ENCODE measurements at regions not wholly inside any gene's neighbourhood (a gene's known extent, or its start where the extent isn't known, plus 50 kb on each side); places are given as distances from the start of the nearest gene placed in this dataset.
"Not testable (repeated sequence)": the region's sequence is repeated elsewhere in the genome, so short reads cannot be mapped to it uniquely, and the experiment has no call there.

GRCh38 chr9:102941868-102942267 lies 53.3 kb upstream of the CYLC2 start:
- no peak for DNase-seq (ENCODE audit: low read depth, low spot score)

- no peak for DNase-seq (ENCODE audit: low read depth, low spot score)
Observed at GRCh38 chr9:102922526-102922925, 72.6 kb upstream of the CYLC2 start.

- no peak for DNase-seq (ENCODE audit: low read depth, low spot score)
Observed at GRCh38 chr9:102911185-102911584, 83.9 kb upstream of the CYLC2 start.

- not testable (repeated sequence) for DNase-seq (ENCODE audit: low read depth, low spot score)
Observed at GRCh38 chr9:102905795-102906194, 89.3 kb upstream of the CYLC2 start.

- DNase-seq (ENCODE audit: low read depth, low spot score) = no peak
Observed at GRCh38 chr9:102892025-102892424, 103.1 kb upstream of the CYLC2 start.

GRCh38 chr9:102888747-102889146 lies 106.4 kb upstream of the CYLC2 start:
- not testable (repeated sequence) for DNase-seq (ENCODE audit: low read depth, low spot score)

- no peak for DNase-seq (ENCODE audit: low read depth, low spot score)
Observed at GRCh38 chr9:102875687-102876086, 119.4 kb upstream of the CYLC2 start.

- no peak for DNase-seq (ENCODE audit: low read depth, low spot score)
Observed at GRCh38 chr9:102867488-102867887, 127.6 kb upstream of the CYLC2 start.

- no peak for DNase-seq (ENCODE audit: low read depth, low spot score)
Observed at GRCh38 chr9:102862478-102862877, 132.7 kb upstream of the CYLC2 start.

GRCh38 chr9:102855641-102856040 lies 139.5 kb upstream of the CYLC2 start:
- DNase-seq (ENCODE audit: low read depth, low spot score) = no peak

GRCh38 chr9:102845827-102846371 lies 149.2 kb upstream of the CYLC2 start:
- no peak for DNase-seq (ENCODE audit: low read depth, low spot score)

GRCh38 chr9:102844716-102845115 lies 150.4 kb upstream of the CYLC2 start:
- DNase-seq (ENCODE audit: low read depth, low spot score) = no peak

- DNase-seq (ENCODE audit: low read depth, low spot score) = no peak
Observed at GRCh38 chr9:102842423-102842822, 152.7 kb upstream of the CYLC2 start.

- no peak for DNase-seq (ENCODE audit: low read depth, low spot score)
Observed at GRCh38 chr9:102841376-102841775, 153.8 kb upstream of the CYLC2 start.

GRCh38 chr9:102840335-102840734 lies 154.8 kb upstream of the CYLC2 start:
- no peak for DNase-seq (ENCODE audit: low read depth, low spot score)

GRCh38 chr9:102832814-102833213 lies 162.3 kb upstream of the CYLC2 start:
- DNase-seq (ENCODE audit: low read depth, low spot score) = no peak

- no peak for DNase-seq (ENCODE audit: low read depth, low spot score)
Observed at GRCh38 chr9:102796244-102796643, 198.9 kb upstream of the CYLC2 start.

GRCh38 chr9:102795532-102795931 lies 199.6 kb upstream of the CYLC2 start:
- DNase-seq (ENCODE audit: low read depth, low spot score) = no peak

- DNase-seq (ENCODE audit: low read depth, low spot score) = no peak
Observed at GRCh38 chr9:102779356-102779755, 215.8 kb upstream of the CYLC2 start.

- DNase-seq (ENCODE audit: low read depth, low spot score) = no peak
Observed at GRCh38 chr9:102778746-102779145, 216.4 kb upstream of the CYLC2 start.

- DNase-seq (ENCODE audit: low read depth, low spot score) = no peak
Observed at GRCh38 chr9:102770704-102771103, 224.4 kb upstream of the CYLC2 start.

GRCh38 chr9:102769307-102769706 lies 225.8 kb upstream of the CYLC2 start:
- DNase-seq (ENCODE audit: low read depth, low spot score) = no peak

- no peak for DNase-seq (ENCODE audit: low read depth, low spot score)
Observed at GRCh38 chr9:102768002-102768401, 227.1 kb upstream of the CYLC2 start.

- no peak for DNase-seq (ENCODE audit: low read depth, low spot score)
Observed at GRCh38 chr9:102767076-102767475, 228.1 kb upstream of the CYLC2 start.

All from smooth muscle cell of the brain vasculature (primary cell).